NCI-H2196 treated with DMSO at 0.1 percent for 48 hours (cell line): ENCODE measurements at regions not wholly inside any gene's neighbourhood (a gene's known extent, or its start where the extent isn't known, plus 50 kb on each side); places are given as distances from the start of the nearest gene placed in this dataset.
"Not testable (repeated sequence)": the region's sequence is repeated elsewhere in the genome, so short reads cannot be mapped to it uniquely, and the experiment has no call there.

Experiments
- DNase-seq: peaks from one replicate; lab custom pipeline; 2025; ENCODE audit not compliant: unreplicated experiment; lab: John Stamatoyannopoulos, UW

DNA sequence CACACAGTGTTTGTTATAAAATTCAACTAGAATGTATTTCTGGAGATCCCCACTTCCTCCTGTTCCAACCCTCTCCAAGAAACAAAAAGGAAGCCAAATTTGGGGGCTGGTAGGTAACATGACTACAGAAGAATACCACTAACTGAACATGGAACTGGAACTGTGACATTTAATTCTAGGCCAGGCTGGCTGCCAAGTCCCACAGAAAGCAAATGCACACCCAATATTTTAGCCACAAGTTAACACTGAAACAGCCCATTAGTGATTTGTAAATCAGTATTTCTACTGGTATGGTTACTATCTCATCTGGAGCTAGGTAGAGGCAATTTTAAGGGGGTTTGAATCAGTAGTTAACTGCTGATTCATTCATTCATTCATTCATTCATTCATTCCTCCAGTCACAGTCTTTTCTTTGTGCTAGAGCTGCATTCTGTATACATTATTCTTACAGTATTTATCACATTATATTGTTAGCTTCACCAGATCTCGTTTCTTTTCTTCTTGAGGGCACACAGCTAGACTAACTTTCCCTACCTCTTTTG is 131.7 kb upstream of the GDNF start:
- no peak for DNase-seq

DNA sequence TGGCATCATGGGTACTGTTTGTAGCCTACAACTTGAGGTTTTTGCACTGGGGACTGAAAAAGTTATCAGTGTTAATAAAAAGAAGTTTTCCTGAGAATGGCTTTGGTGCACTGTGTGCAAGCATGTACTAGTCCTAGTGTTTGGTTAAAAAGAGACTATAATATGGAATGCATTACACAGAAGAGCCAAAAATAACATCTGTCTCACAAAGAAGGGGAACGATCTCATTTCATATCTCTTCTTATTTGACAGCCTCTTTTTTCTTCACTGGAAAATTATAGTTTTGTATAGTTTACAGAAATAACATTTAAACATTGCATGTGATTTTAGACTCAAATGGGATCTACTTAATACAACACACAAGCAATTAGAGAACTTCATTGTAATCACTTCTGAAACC is 127.0 kb upstream of the GDNF start:
- no peak for DNase-seq

DNA sequence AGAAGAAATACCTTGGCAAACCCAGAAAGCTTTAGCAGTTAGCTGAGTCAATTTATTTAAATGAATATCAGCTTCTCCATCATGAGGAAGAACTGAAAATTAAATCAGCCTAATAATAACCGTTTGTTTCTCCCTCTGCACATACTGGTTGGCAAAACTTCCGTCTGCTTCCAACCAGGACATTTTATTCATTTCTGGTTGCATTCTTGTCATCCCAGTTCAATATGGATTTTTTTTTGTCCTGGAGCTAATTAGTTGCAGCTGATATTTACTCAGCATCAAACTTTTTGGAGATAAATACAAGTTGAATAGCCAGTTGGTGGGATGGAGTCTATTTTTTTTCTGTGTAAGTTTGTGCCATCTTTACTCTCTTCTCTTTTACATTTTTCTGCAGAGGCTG is 126.5 kb upstream of the GDNF start:
- DNase-seq, result no peak

DNA sequence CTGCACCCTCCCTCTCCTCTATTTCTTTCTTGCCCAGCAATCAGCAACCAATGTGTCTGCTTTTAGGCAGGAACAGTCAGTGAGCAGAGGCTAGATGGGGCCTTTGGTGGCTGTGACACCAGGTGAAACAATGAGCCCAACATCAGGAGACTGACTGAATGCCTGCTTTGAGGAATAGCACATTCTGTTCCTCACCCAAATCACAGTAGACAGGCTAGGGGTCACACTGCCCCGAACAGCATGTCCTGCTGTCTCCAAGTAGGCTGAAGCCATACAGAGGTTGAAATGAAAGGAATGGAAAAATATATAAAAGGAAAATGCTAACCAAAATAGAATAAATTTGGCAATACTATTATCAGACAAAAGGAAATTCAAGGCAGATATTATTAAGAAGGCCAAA is 122.5 kb upstream of the GDNF start:
- DNase-seq, result no peak

DNA sequence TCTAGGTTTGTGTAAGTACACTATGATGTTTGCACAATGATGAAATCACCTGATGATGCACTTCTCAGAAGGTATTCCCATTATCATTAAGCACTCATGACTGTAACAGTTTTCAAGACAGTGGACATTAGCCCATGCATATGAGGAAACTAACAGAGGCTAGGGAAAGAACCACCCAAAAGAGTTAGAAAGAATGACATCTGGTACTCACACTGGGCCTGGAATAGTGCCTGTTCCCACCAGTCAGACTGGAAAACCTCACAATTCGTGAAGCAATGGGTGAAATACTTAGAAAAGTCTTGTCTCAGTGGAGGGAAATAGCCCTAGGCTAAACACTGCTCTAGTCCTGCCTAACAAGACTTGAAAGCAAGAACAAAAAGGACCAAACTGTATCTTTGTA is 117.4 kb upstream of the GDNF start:
- no peak for DNase-seq

DNA sequence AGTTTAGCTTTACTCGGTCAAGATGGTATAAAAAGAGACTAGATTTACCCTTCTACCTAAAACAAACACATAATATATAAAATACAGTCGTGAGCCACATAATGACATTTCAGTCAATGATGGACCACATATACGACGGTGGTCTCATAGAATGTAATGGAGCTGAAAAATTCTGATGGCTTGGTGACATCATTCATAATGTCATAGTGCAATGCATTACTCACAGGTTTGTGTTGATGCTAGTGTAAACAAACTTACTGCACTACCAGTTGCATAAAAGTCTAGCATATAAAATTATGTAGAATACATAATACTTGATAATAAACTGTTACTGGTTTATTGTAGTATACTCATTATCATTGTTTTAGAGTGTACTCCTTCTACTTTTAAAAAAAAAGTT is 115.9 kb upstream of the GDNF start:
- no peak for DNase-seq

DNA sequence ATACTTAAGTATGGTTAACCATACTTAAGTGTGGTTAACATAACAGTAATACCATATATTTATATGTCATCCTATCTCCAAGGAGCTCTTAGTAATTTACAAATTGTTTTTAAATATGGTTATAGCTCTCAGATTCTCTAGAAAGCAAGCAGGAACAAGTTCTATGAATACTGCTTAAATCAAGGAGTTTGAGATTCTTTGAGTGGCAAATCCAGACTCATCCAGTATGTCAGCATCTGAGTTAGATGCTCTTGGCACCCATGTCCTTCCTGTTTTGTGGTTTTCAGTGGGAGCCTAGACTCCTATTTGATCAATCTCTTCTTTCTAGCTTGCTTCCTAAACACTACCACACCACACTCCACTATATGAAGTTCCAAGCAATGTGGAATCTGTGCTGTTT is 114.7 kb upstream of the GDNF start:
- DNase-seq, result no peak

DNA sequence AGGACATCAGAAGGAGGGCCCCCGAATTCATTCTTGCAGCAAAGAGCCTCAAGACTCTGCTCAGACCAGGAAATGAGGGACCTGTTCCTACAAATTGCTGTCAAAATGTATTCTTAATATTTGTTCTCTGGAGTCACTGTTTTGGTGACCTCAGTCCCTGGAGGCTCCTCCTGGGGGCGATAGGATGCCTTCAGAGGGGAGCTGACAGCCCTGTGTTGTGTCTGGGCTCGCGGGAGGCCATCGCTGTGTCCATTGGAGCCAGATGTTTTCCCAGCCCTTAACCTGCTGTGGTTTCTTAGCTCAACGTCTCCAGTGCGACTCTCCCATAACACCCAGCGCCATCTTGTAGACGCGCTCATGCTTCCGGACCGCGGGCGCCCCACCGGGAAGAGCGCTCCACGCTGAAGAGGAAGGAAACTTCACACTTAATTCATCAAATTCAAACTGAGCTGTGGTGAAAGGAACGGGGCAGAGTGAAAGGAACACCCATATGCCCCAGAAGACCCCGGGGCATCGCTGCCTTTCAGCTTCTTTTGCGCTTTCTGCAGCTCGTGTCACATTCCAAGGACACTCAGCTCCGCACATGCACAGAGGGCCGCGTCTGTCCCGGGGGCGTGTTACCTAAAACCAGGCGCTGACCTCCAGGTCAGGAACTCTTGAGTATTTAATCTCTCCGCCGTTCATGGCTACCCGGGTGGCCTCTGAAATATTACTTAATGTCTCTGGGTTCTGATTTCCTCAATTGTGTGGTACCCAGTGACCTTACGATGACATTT is 112.3 kb upstream of the GDNF start:
- DNase-seq, result no peak

DNA sequence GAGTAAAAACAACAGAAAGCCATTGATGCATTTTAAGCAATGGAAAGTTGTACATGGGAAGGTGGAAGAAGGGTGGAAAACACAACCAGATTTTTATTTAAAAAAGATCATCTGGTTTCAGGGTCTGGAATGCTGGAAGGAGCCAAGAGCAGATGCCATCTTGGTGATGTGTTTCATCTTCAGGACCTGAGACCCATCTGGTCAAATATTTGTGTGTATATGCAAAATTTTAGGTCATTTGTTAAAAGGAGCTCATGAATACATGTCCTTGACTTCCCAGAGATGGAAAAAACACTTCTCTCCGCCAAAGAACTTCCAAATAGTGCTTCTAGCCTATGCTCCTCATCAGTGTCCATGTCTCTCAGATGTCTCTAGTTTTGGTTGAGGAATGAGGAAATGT is 110.6 kb upstream of the GDNF start:
- DNase-seq, result no peak

DNA sequence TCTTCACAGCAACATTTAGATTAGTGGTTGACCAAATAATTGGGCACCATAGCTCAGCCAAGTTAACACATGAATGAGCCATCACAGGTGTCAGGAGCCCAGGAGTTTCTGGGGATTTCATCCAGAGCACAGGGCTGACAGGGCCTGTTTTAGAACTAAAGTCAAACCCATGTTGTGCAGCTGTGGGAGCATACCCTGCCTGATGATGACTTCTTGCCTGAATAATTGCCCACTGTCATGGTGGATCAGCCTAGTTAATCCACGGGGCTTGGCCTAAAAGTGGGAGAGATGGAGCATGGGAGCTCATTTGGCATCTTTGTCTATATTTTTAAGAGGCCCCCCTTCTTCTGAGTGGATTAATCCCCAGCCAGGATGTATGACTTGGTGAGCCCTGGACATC is 105.6 kb upstream of the GDNF start:
- no peak for DNase-seq

DNA sequence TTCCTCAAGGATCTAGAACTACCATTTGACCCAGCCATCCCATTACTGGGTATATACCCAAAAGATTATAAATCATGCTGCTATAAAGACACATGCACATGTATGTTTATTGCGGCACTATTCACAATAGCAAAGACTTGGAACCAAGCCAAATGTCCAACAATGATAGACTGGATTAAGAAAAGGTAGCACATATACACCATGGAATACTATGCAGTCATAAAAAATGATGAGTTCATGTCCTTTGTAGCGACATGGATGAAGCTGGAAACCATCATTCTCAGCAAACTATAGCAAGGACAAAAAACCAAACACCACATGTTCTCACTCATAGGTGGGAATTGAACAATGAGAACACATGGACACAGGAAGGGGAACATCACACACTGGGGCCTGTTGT is 103.3 kb upstream of the GDNF start:
- not testable (repeated sequence) for DNase-seq

DNA sequence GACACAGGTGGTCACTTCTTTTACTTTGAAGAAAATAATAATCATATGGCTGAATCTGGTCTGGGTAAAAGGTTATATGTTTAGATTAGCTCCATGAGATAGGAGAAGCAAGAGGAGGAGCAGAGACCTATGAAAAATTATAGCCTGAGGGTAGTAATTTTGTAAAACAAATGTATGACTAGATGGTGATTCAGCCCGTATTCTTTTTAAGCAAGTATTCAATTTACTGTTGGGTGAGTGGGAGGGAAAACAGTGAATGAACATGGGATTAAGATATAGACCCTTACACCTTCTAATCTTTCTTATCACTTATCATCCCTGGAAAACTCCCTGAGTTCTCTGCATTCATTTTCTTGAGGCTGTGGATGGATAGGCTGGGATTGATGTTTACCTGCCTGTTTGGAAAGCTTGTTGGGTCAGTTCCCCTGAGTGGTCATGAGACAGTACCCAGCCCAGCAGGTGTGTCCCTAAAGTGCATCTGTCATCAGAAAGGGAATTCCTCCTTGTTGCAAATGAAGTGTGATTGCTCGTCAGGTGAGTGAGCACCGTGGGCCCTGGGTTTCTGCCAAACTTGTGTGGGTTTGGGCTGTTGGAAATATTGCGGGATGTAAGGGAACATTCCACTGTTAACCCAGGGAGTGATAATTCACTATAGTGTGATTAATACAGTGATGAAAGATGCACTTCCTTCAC is 101.2 kb upstream of the GDNF start:
- DNase-seq, result no peak

DNA sequence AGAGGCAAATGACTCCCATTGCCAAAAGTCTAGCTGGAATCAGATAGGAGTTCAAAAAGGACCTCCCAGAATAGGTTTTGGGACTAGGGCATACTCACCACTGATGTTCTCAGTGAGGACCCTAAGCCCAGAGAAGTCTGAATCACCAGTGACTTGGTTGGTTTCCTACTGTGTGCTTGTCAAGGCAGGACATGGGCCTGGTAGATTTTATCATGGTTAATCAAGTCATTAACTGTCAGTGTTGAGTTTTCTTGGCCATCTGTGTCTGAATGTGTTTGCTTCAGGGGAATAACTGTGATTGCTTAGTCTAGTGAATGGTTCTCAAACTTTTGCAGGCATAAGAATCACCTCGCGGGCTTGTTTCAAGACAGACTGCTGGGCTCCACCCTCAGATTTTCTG is 99.0 kb upstream of the GDNF start:
- DNase-seq, result no peak

DNA sequence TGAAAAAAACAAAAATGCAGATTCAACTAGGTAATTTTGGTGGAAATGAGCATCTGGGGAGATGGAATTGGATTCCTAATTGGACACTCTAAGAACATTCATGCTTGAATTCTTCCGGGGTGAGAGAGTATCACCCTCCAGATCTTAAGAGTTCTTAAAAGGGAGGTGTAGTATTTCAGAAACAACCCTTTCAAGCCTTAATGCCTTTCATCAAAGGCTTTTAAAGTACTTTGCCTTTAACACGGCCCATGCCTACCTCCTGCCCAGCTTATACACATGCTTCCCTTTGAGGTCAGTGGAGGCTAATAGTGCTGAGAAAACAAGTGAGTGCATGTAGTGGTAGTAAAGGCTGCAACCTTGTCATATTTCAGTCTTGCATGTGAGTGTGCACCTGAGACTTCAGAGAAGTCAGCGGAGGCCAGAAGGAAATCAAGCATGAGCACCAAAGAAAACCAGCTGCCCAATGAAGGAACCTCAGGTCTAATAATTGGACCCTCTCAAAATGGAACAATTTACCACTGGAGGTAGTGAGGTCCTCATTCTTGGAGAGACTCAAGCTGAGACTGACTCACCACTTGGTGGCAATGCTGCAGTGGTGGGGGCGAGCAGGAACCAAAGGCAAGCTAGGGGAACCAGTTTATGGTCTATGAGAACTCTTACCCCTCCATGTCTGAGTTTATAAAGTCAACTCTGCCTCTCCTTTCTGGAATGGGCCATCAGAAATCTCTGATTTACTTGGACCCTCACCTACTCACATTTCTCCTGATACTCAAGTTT is 98.4 kb upstream of the GDNF start:
- DNase-seq, result no peak

DNA sequence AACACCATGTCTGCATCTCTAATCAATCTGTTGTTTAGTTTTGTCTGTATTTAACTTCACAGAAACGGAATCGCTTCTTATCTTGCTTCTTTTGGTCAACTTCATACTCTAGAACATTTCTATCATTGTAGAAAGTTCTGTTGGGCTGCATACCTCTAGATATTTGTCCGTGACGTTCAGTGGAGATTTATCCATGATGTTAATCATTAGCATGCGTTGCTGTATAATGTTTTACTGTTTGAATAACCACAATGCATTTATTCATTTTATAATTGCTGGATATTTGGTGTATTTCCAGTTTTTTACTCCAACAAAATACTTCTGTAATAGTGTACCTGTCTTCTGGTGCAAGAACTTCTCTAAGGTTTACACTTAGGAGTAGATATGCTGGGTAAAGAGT is 96.2 kb upstream of the GDNF start:
- DNase-seq, result no peak

DNA sequence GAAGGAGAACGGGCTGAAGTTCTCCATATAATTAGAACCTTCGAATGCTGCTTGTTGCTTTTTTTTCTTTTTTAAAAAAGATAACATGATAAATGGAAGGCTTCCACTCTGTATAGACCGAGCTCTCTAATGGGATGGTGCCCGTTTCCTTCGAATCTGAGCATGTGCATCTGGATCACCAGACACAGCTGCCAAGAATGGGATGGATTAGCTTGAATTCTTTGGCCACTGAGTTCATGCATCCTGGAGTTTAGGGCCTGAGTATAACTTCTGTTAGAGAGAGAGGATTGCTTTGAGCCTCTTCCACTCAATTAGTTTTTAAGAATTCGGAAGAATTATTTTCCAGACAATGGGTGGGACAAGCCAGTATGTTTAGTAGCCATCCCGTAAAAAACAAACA is 93.7 kb upstream of the GDNF start:
- no peak for DNase-seq

DNA sequence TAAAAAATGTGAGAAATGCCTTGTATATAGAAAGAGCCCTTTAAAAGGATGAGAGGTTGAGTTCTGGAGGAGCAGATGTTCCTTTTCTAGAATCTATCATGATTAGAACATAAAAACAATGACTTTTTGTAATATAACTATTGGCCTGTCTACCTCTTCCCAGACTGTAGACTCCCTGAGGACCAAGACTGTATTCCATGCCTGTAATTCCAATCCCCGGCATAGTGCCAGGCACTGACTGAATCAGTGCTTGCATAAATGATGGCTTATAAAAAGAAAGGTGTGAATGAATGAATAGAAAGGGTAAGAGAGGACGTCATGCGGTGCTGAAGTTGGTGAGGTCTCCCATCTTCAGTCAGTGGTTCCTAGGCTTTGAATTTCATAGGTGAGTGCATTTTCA is 92.6 kb upstream of the GDNF start:
- DNase-seq, result no peak

DNA sequence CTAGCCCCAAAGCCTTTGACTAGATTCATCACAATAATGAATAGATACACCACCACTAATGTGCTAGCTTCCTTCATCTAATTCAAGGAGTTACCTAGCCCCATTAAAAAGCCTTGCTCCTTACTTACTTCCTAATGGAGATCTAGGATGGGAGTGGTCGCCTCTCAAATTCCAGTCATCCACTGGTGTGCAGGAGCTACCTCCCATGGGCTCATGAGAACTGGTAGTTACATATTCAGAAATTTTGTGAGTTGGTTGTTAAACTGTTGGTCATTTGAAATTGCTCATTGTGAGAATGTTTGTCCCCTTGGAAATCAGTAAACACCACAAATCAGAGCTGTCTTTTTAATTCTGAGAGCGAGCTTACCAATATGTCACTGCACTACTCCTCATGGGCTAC is 91.7 kb upstream of the GDNF start:
- DNase-seq, result no peak

DNA sequence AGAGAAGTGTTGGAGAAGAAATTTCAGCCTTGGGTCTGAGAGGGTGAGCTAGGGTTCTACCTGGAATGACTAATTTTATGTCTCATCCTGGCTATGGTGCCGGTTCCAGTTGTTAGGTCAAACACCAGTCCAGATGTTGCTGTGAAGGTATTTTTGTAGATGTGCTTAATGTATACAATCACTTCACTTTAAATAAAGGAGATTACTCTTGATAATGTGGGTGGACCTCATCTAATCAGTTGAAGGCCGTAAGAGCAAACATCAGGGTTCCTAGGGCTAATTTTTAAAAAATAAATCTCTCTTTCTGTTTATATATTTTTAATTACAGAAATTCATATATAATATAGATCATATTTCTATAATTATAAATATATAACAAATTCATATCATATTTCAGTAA is 90.5 kb upstream of the GDNF start:
- DNase-seq, result no peak

DNA sequence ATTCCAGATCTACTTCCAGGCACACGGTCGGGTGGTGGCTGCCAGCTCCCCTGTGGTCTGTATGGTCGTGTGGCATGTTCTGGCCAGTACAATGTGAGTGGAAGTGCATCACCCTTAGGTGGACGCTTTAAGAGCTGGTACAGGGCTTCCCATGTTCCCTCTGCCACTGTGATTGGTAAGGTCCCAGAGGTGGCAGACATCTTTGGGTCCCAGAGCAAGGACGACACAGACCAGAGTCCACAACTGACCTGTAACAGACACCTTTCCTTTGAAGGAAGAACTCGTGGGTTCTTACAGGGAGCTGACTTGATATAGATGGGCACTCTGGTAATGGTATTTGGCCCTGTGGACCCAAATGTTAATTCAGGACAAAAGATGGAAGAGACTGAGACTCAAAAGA is 90.0 kb upstream of the GDNF start:
- no peak for DNase-seq

DNA sequence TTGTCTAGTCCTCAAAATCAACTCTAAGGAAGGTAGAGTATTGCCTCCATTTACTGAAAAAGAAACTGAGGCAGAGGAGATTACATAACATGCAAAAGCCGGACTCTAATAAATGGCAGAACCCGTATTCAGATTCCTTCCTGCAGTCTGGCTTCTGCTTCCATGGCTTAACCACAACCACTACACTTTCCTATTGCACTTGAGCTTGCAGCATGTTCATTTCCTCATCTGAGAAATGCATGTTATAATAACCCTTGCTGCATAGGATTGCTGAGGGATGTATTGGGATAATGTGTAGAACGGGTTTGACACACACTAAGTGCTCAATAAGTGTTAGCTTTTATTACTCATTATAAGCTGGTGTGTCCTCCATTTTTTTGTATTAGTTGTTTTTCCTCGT is 87.9 kb upstream of the GDNF start:
- not testable (repeated sequence) for DNase-seq

DNA sequence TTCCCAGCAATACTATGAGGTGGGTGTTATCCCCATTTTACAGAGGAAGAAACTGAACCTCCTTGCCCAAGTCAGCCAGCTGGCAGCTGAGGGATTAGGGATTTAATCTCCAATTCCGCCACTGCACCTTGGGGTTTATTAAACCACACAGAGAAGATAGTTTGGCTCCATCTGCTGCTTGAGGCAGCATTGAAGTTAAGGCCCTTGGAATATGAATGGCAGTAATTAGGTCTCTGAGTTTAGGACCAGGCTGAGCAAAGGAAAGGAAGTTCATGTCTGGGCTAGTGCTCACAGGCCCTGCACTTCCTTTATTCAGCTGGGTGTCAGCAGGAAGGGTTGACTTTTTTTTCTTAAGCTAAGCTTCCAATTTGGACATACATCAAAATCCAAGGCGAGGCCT is 86.9 kb upstream of the GDNF start:
- no peak for DNase-seq
